CD4-positive, CD25-positive, alpha-beta regulatory T cell (primary cell): ENCODE measurements at regions not wholly inside any gene's neighbourhood (a gene's known extent, or its start where the extent isn't known, plus 50 kb on each side); places are given as distances from the start of the nearest gene placed in this dataset.

Experiments used
- ATAC-seq, 2 donors: fragments of 150-1000 bp; cut with Tn5 transposase; one replicate each; pipeline ENCODE4 v1.10.0; 2021; ENCODE audit warnings: low read depth in 2 of 2, moderate number of reproducible peaks in 2 of 2, moderate library complexity in 1 of 2
- DNase-seq, 3 donors: peaks; one replicate each; pipeline versions ENCODE4 v3.0.0 to v3.0.0-alpha.2; 2012 to 2022; ENCODE audit warnings: mixed read lengths in 1 of 3
- H3K27ac ChIP-seq: one replicate; pipeline ENCODE4 v1.7.0; 2013; ENCODE audit warnings: mild to moderate bottlenecking, low read length; ENCODE audit not compliant: insufficient read depth, poor library complexity, severe bottlenecking
- H3K27me3 ChIP-seq: one replicate; pipeline ENCODE4 v1.7.0; 2013; ENCODE audit warnings: low read length; ENCODE audit not compliant: control insufficient read depth, insufficient read depth
- H3K36me3 ChIP-seq: one replicate; pipeline ENCODE4 v1.7.0; 2013; ENCODE audit warnings: mild to moderate bottlenecking, low read length, moderate library complexity; ENCODE audit not compliant: control insufficient read depth, insufficient read depth
- H3K4me1 ChIP-seq: 2 replicates; pipeline ENCODE4 v1.7.0; 2013; ENCODE audit warnings: mild to moderate bottlenecking, low read length; ENCODE audit not compliant: insufficient read depth, control insufficient read depth, poor library complexity, severe bottlenecking
- H3K4me3 ChIP-seq: one replicate; pipeline ENCODE4 v1.7.0; 2013; ENCODE audit warnings: low read depth, mild to moderate bottlenecking, low read length, moderate library complexity
- H3K9me3 ChIP-seq, 2 experiments: 1 replicate in 1 of 2; 2 replicates in 1 of 2; pipeline ENCODE4 v1.7.0; 2013; ENCODE audit warnings: low read length in 2 of 2, mild to moderate bottlenecking in 1 of 2, moderate library complexity in 1 of 2; ENCODE audit not compliant: control insufficient read depth in 2 of 2
- H3K27ac Mint-ChIP-seq, 3 donors: one replicate each; pipeline ENCODE4 v1.8.0; 2020 to 2022; ENCODE audit warnings: mild to moderate bottlenecking in 3 of 3, mixed read lengths in 3 of 3, moderate library complexity in 2 of 3
- H3K27me3 Mint-ChIP-seq: one replicate; pipeline ENCODE4 v1.8.0; 2022; ENCODE audit warnings: mild to moderate bottlenecking, mixed read lengths
- H3K36me3 Mint-ChIP-seq: one replicate; pipeline ENCODE4 v1.8.0; 2020; ENCODE audit warnings: mixed read lengths
- H3K4me1 Mint-ChIP-seq, 4 donors: one replicate each; pipeline ENCODE4 v1.8.0; 2020 to 2022; ENCODE audit warnings: mixed read lengths in 4 of 4, mild to moderate bottlenecking in 1 of 4
- H3K4me3 Mint-ChIP-seq, 4 donors: one replicate each; pipeline ENCODE4 v1.8.0; 2020 to 2022; ENCODE audit warnings: mild to moderate bottlenecking in 4 of 4, mixed read lengths in 4 of 4, moderate library complexity in 3 of 4
- H3K9me3 Mint-ChIP-seq, 7 donors: one replicate each; pipeline ENCODE4 v1.8.0; 2020 to 2022; ENCODE audit warnings: mixed read lengths in 7 of 7, mild to moderate bottlenecking in 3 of 7, moderate library complexity in 2 of 7

DNA sequence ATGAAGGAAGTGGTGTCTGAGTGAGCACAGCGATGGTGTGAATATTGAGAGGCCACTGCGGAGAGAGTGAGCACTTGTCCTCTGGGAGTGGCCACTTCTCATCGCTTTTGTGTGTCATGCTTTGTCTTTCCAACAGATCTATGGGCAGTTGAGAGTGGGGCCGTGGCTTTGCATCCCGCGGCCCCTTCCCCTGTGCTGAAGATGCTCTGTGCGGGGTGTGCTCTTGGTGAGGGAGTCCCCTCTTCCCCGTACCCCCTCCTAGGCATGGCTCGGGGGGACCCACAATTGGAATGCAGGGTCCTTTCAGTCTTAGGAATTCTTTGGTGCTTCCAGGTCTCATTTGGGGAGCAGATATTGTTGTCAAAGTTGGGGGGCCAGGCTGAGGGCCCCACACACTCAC, 197.3 kb upstream of the WSCD1 start:
- Mint-ChIP-seq H3K9me3 (no peaks in the 10 kb centered on the region), H3K4me3 (no peak overlapping the region), H3K27me3 (peaks cover 5% of the 10 kb centered on the region), H3K4me1 (peaks cover 0 to 3% (median 0%) of the 10 kb centered on the region in 4 donors), H3K27ac (no peak overlapping the region), H3K36me3 (no peaks in the 10 kb centered on the region)
- ATAC-seq (no peak), DNase-seq (no peak)
- Histone ChIP-seq H3K27me3 (no peaks in the 10 kb centered on the region), H3K9me3 (no peaks in the 10 kb centered on the region), H3K36me3 (no peaks in the 10 kb centered on the region), H3K4me1 (no peaks in the 10 kb centered on the region), H3K27ac (no peak overlapping the region), H3K4me3 (no peak overlapping the region)

DNA sequence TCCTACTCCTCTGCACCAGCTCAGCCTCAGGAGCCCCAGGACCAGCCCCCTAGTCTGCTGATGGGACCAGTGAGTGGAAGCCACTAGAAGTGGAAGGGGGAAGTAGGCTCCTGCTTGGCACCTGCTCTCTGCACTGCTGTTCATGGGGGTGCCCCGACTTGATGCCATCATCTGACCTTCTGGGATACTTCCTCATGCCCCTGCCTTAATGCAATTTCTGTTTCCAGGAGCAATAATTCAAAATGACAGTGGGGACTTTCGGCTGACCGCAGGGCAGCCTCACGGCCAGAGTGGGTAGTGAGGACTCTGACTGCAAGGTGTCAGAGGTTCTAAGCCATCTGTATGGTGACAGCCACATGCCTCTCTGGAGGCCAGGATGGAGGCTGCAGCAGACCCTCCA, 196.4 kb upstream of the WSCD1 start:
- Histone ChIP-seq H3K36me3 (no peaks in the 10 kb centered on the region), H3K4me3 (no peak overlapping the region), H3K27me3 (no peaks in the 10 kb centered on the region), H3K9me3 (no peaks in the 10 kb centered on the region), H3K27ac (no peak overlapping the region), H3K4me1 (no peaks in the 10 kb centered on the region)
- H3K9me3 Mint-ChIP-seq = no peaks in the 10 kb centered on the region
- H3K27ac Mint-ChIP-seq = peak overlapping the region in 1 of 3 donors; percentile 61
- peaks cover 0 to 3% (median 0%) of the 10 kb centered on the region in 4 donors for H3K4me1 Mint-ChIP-seq
- peaks cover 9% of the 10 kb centered on the region for H3K27me3 Mint-ChIP-seq
- H3K36me3 Mint-ChIP-seq = no peaks in the 10 kb centered on the region
- ATAC-seq (no peak), DNase-seq (no peak)
- H3K4me3 Mint-ChIP-seq = no peak overlapping the region

DNA sequence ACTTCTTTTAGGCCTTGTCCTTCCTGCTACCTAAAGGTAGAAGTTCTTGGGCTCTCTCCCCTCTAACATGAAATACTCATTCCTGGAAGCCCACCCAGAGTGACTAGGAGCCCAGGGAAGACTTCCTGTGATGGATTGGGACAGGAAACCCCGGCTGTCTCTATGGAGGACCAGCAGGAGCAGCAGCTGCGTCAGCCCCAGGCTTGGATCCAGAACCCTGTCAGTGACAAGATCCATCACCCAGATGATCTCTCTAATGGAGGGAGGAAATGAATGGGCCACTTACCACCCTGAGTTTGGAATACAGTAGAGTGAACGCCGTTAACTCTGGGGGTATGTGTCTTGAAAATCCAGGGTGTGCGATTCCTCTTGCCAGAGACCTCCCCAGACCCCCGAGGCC, 195.7 kb upstream of the WSCD1 start:
- peaks cover 0 to 3% (median 0%) of the 10 kb centered on the region in 4 donors for H3K4me1 Mint-ChIP-seq
- no peak for ATAC-seq

DNA sequence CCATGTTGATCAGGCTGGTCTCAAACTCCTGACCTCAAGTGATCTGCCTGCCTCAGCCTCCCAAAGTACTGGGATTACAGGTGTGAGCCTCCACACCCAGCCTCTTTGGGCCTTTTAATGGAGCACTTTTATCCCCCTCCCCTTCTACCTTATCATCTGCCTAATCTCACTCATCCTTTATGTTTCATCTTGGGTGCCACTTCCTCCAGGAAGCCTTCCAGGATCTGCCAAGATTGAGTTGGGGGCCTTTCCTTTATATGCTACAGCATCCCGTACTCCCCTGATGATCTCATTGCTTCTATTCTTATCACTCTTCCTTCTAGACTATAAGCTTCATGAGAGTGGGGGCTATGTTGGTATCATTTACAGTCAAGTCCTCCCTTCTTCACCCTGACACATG, 192.8 kb upstream of the WSCD1 start:
- no peaks in the 10 kb centered on the region for H3K9me3 ChIP-seq
- Mint-ChIP-seq H3K27ac (no peak overlapping the region), H3K4me1 (peaks cover 0 to 3% (median 0%) of the 10 kb centered on the region in 4 donors), H3K9me3 (peaks cover 0 to 2% (median 0%) of the 10 kb centered on the region in 7 donors), H3K27me3 (peaks cover 9% of the 10 kb centered on the region), H3K36me3 (no peaks in the 10 kb centered on the region), H3K4me3 (no peak overlapping the region)
- no peak overlapping the region for H3K27ac ChIP-seq
- H3K4me1 ChIP-seq = no peaks in the 10 kb centered on the region
- H3K36me3 ChIP-seq = no peaks in the 10 kb centered on the region
- H3K4me3 ChIP-seq = no peak overlapping the region
- ATAC-seq = no peak
- H3K27me3 ChIP-seq = no peaks in the 10 kb centered on the region
- no peak for DNase-seq

More for the DNA sequence above, 195.7 kb upstream of the WSCD1 start:
- no peaks in the 10 kb centered on the region for H3K9me3 Mint-ChIP-seq
- peaks cover 9% of the 10 kb centered on the region for H3K27me3 Mint-ChIP-seq
- Histone ChIP-seq H3K27ac (no peak overlapping the region), H3K9me3 (no peaks in the 10 kb centered on the region), H3K4me3 (no peak overlapping the region), H3K4me1 (no peaks in the 10 kb centered on the region), H3K36me3 (no peaks in the 10 kb centered on the region), H3K27me3 (no peaks in the 10 kb centered on the region)
- no peak overlapping the region for H3K27ac Mint-ChIP-seq
- DNase-seq = no peak
- H3K4me3 Mint-ChIP-seq = no peak overlapping the region
- H3K36me3 Mint-ChIP-seq = no peaks in the 10 kb centered on the region

DNA sequence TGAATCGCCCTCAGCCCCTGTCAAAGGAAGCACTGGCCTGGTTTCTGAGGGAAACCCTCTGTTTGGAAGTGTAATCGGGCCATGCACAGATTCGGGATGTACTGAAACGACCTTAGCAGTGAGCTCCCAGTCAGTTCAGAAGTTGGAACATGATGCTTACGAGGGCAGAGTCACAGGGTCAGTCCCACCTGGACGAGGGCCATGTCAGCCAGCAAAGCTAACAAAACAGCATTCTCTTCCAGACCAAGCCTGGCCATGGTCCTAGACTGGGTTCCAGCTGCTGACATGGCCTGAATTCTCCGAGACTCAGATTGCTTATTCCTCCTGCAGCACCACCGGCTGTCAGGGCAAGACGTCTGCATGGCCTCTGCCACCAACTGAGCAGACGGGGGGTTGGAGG, 192.2 kb upstream of the WSCD1 start:
- Histone ChIP-seq H3K4me3 (no peak overlapping the region), H3K9me3 (no peaks in the 10 kb centered on the region), H3K36me3 (no peaks in the 10 kb centered on the region), H3K27ac (no peak overlapping the region), H3K4me1 (no peaks in the 10 kb centered on the region), H3K27me3 (no peaks in the 10 kb centered on the region)
- Mint-ChIP-seq H3K4me3 (no peak overlapping the region), H3K36me3 (no peaks in the 10 kb centered on the region), H3K9me3 (peaks cover 0 to 2% (median 0%) of the 10 kb centered on the region in 7 donors), H3K4me1 (peaks cover 0 to 3% (median 0%) of the 10 kb centered on the region in 4 donors), H3K27me3 (peaks cover 9% of the 10 kb centered on the region), H3K27ac (no peak overlapping the region)
- ATAC-seq (no peak), DNase-seq (no peak)

DNA sequence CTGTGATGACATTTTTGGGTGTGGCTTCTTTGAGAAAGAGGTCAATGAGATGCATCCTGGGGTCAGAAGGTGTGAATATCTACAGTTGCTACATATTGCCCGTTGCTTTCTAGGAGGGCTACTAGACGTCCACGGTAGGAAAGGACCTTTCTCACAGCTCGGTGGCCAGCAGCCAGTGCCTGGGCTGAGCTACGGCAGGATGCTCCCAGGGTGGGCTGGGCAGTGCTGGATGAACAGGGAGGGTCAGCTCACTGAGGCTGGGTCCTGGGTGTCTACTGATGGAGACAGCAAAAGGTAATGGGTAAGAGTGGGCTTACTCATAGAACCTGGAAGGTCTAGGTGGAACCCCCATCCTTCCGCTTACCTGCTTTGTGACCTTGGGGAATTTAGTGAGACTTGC, 188.3 kb upstream of the WSCD1 start:
- Histone ChIP-seq H3K27me3 (peaks cover 3% of the 10 kb centered on the region), H3K4me1 (no peaks in the 10 kb centered on the region), H3K36me3 (no peaks in the 10 kb centered on the region), H3K27ac (no peak overlapping the region), H3K4me3 (no peak overlapping the region), H3K9me3 (no peaks in the 10 kb centered on the region)
- Mint-ChIP-seq H3K27ac (no peak overlapping the region), H3K4me3 (no peak overlapping the region), H3K27me3 (peaks cover 15% of the 10 kb centered on the region), H3K36me3 (no peaks in the 10 kb centered on the region), H3K9me3 (peaks cover 0 to 2% (median 0%) of the 10 kb centered on the region in 7 donors), H3K4me1 (no peaks in the 10 kb centered on the region)
- ATAC-seq (no peak), DNase-seq (no peak)

DNA sequence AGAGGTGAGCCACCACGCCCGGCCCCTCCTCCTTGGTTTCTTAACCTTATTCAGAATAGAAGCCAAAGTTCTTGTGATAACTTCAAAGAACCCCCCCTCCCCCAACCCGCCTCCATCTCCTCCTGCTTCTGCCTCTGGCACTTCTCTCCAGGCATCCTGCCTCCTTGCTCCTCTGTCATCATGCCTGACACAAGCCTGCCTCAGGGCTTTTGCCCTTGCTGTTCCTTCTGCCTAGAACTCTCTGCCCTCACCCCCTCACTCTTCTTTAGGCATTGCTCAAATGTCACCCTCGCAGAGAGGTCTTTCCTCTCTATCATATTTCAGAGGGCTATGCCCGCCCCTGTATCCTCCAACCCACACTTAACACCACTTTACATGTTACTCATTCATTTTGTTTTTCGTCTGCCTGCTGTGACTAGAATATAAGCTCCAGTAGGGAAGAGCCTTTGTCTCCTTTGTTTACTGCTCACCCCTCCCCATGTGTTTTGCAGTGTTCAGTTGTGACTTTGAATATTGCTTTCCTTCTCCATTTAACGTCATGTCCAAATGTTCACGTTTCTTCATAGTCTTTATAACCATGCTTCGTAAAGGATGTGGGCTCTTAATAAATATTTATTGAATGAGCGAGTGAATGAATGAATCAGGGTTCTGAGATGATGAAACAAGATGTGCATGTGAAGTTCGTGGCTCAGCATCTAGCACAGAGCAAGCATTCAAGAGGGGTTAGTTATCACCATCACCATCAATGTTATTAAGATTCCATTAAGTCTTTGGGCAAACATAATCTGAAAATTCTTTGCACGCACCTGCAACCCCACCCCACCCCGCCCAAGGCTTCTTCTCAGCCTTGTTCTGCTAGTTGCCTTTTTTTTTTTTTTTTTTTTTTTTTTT, 186.2 kb upstream of the WSCD1 start:
- Histone ChIP-seq H3K36me3 (no peaks in the 10 kb centered on the region), H3K27me3 (peaks cover 3% of the 10 kb centered on the region), H3K4me1 (no peaks in the 10 kb centered on the region), H3K4me3 (no peak overlapping the region), H3K27ac (no peak overlapping the region), H3K9me3 (no peaks in the 10 kb centered on the region)
- ATAC-seq (no peak), DNase-seq (no peak)
- Mint-ChIP-seq H3K36me3 (no peaks in the 10 kb centered on the region), H3K27ac (no peak overlapping the region), H3K4me1 (no peaks in the 10 kb centered on the region), H3K9me3 (peaks cover 0 to 4% (median 0%) of the 10 kb centered on the region in 7 donors), H3K4me3 (no peak overlapping the region), H3K27me3 (peaks cover 6% of the 10 kb centered on the region)

DNA sequence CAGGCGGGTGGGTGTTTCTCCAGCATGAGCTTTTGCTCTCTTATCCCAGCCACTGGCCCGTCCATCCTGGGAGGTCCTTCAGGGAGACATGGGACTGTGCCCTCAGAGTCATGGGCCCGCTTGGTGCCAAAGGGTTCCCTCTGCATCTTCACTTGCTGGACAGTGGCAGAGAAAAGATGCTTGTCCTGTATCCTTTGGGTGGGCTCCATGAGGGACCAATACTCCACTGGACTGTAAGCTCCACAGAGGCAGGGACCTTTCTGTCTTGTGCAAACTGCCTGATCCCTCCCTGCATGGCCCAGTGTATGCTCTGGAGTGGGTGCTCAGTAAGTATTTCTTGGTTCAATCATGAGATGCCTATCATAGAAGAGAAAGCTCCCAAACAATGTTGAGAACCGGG, 184.8 kb upstream of the WSCD1 start:
- H3K4me3 ChIP-seq = no peak overlapping the region
- H3K4me3 Mint-ChIP-seq = no peak overlapping the region
- DNase-seq = no peak
- no peaks in the 10 kb centered on the region for H3K4me1 Mint-ChIP-seq
- no peaks in the 10 kb centered on the region for H3K9me3 ChIP-seq
- H3K36me3 Mint-ChIP-seq = no peaks in the 10 kb centered on the region
- peaks cover 6% of the 10 kb centered on the region for H3K27me3 ChIP-seq
- H3K4me1 ChIP-seq = no peaks in the 10 kb centered on the region
- no peaks in the 10 kb centered on the region for H3K36me3 ChIP-seq
- peaks cover 11% of the 10 kb centered on the region for H3K27me3 Mint-ChIP-seq
- no peak overlapping the region for H3K27ac ChIP-seq
- no peak for ATAC-seq
- no peak overlapping the region for H3K27ac Mint-ChIP-seq
- H3K9me3 Mint-ChIP-seq = peaks cover 0 to 7% (median 3%) of the 10 kb centered on the region in 7 donors
